ENCODE measurements at regions not wholly inside any gene's neighbourhood (a gene's known extent, or its start where the extent isn't known, plus 50 kb on each side); places are given as distances from the start of the nearest gene placed in this dataset.

- no peak for DNase-seq (ENCODE audit: extremely low read depth, low read depth)
- no peak for TF ChIP-seq CTCF (IDR thresholded peaks at IDR 0.05; ENCODE audit: low read depth, low read length)
These were observed 142.4 kb upstream of the ERCC6L2 start for GRCh38 chr9:95732802-95733688.

- DNase-seq (ENCODE audit: extremely low read depth, low read depth): no peak
- no peak for TF ChIP-seq CTCF (IDR thresholded peaks at IDR 0.05; ENCODE audit: low read depth, low read length)
These were observed 143.6 kb upstream of the ERCC6L2 start for GRCh38 chr9:95731876-95732275.

DNA sequence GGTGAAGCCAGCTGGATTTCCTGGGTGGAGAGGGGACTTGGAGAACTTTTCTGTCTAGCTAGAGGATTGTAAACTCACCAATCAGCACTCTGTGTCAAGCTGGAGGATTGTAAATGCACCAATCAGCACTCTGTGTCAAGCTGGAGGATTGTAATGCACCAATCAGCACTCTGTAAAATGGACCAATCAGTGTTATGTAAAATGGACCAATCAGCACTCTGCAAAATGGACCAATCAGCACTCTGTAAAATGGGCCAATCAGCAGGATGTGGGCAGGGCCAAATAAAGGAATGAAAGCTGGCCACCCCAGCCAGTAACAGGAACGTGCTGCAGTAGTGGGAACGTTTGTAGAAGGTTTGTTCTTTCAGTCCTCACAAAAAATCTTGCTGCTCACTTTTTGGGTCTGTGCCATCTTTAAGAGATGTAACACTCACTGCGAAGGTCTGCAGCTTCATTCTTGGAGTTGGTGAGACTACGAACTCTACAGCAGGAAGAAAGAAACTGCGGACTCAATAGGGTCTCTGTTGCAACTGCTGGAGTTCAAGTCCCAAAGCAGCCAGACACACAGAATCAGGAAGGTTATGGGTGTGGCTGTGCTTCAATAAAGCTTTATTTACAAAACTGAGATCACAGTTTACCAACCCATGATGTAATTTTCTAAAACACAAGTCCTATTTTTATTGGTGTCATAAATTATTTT, 145.7 kb upstream of the ERCC6L2 start:
- DNase-seq (ENCODE audit: extremely low read depth, low read depth): no peak

GRCh38 chr9:95729046-95729445, 146.4 kb upstream of the ERCC6L2 start:
- no peak for TF ChIP-seq CTCF (IDR thresholded peaks at IDR 0.05; ENCODE audit: low read depth, low read length)

More for the DNA sequence above, 145.7 kb upstream of the ERCC6L2 start:
- TF ChIP-seq CTCF (IDR thresholded peaks at IDR 0.05; ENCODE audit: low read depth, low read length): no peak

DNA sequence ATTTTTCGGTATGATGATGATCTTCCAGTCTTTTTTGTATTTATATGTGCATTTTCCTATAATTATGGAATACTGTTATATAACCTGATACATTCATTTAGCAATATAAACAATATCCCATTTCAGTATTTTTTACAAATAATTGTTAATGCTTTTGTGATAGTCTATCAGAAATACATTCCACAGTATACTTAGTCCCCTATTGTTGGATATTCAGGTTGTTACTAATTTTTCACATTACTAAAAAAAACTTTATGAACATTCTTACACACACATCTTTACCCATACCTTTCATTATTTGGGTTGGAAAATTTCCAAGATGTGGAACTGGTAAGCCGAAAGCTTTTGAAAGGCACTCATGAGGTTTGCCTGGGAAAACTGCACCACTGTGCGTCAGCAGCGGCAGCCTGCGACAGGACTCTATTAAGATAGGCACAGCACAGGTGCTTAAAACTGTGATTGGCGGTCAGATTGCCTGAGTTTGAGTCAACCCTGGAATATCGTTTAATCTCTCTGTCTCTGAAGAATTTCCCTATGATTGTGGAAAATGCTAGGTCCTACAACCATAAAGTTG, 147.5 kb upstream of the ERCC6L2 start:
- TF ChIP-seq CTCF (IDR thresholded peaks at IDR 0.05; ENCODE audit: low read depth, low read length): no peak
- DNase-seq (ENCODE audit: extremely low read depth, low read depth): no peak

More at GRCh38 chr9:95729046-95729445, 146.4 kb upstream of the ERCC6L2 start:
- DNase-seq (ENCODE audit: extremely low read depth, low read depth): no peak

GRCh38 chr9:95726756-95727155, 148.7 kb upstream of the ERCC6L2 start:
- TF ChIP-seq CTCF (IDR thresholded peaks at IDR 0.05; ENCODE audit: low read depth, low read length): peak; percentile 65
- no peak for DNase-seq (ENCODE audit: extremely low read depth, low read depth)

GRCh38 chr9:95725045-95725444, 150.4 kb upstream of the ERCC6L2 start:
- DNase-seq (ENCODE audit: extremely low read depth, low read depth): no peak
- TF ChIP-seq CTCF (IDR thresholded peaks at IDR 0.05; ENCODE audit: low read depth, low read length): no peak

Measured in AG09319 (cell line).